Uterus (tissue), 2 donors: ENCODE measurements at regions not wholly inside any gene's neighbourhood (a gene's known extent, or its start where the extent isn't known, plus 50 kb on each side); places are given as distances from the start of the nearest gene placed in this dataset.

ENCODE experiments used
- CTCF ChIP-seq, 4 experiments: fragments of 200-600 bp in 2 of 4; fragments of 450-650 bp in 2 of 4; sonication (generic) in 2 of 4; IDR thresholded peaks; one replicate each; pipeline ENCODE4 v1.5.1; 2016 to 2019; ENCODE audit warnings: antibody characterized with exemption in 4 of 4, mild to moderate bottlenecking in 2 of 4, moderate library complexity in 1 of 4
- POLR2A ChIP-seq, 2 donors: fragments of 450-650 bp; IDR thresholded peaks; one replicate each; pipeline ENCODE4 v1.6.1; 2016; ENCODE audit warnings: antibody characterized with exemption in 2 of 2, mild to moderate bottlenecking in 1 of 2, moderate library complexity in 1 of 2

- TF ChIP-seq CTCF (IDR thresholded peaks at IDR 0.05) (no peak), POLR2A (IDR thresholded peaks at IDR 0.05) (no peak)
Observed at GRCh38 chr18:2089396-2089795, 481.9 kb downstream of the METTL4 start.
